Stimulated activated CD4-positive, alpha-beta T cell treated with anti-CD3 and anti-CD28 coated beads, Interleukin-1b, Interleukin-23, amount 100 ng/mL, for 1 hour (primary cell): ENCODE measurements at regions not wholly inside any gene's neighbourhood (a gene's known extent, or its start where the extent isn't known, plus 50 kb on each side); places are given as distances from the start of the nearest gene placed in this dataset.

Source experiments
- DNase-seq, 2 donors: peaks; one replicate each; pipeline ENCODE4 v3.0.0-alpha.2; 2020; ENCODE audit warnings: low read depth in 2 of 2

DNA sequence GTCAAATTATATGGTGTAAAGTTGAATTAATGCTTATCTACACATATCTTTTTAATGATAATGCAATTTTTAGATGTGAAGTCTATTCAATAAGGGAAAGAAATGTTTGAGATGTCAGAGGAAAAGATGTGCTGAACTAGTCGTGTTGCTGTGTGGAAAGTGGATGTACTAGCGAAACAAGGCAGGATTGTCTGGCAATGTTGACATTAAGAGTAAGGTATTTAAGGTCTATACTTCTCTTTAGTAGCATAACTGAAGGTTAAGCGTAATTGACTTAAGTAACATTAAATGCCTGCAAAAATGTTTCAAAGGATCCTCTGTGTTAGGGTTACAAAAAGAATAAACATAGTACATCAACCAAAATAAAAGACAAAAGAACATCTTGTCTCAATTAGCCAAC lies 787.3 kb upstream of the KLHL1 start:
- DNase-seq = no peak

DNA sequence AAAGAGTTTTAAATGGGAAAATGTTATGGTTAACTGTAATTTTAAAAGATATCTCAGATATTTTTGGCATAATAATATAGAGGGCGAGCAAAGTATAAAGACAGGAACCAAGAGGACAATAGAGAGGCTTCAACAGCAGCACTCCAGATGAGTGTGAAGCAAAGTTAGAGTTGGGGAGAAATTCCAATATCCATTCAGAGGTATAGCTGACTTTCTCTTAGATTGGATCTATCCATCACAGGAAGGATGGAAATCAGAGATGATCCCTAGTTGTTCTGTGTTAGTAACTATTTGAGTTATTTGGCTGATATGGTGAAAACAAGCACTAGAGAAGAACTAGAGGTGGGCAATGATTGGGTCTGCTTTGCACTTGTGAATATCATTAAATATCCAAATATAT lies 786.0 kb upstream of the KLHL1 start:
- no peak for DNase-seq

DNA sequence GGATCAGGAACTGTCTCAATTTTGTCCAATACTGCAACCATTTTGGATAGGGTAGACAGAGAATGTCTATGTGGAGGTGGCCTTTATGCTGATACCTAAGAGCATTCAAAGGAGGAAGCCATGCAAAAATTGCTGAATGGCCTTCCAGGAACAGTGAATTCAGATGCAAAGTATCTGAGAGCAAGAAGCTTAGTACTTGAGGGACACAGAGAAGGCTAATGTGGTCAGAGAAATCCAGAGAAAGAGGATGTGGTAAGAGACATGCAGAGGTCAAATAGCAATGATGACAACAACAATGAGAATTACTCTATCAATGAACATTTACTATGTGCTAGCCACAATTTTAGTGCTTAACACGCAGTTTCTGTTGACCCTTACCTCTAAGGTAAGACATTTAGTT lies 785.6 kb upstream of the KLHL1 start:
- DNase-seq = no peak

DNA sequence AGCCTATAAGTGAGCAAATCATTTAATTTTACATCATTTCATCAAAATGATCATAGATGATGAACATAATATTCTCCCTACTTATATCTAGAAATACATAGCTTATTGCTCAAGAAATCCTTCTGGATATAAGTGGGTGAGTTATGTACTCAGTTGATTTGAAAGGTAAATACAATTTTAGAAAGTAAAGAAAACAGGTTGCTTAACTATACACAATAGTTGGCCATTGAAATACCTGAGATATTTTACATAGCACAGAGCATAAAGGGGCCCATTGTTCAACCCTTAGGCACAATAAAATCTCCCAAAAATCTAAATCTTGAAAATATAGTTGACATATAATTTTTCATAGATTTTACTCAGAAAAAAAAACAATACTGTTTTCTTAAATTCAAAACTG lies 782.0 kb upstream of the KLHL1 start:
- DNase-seq = no peak

DNA sequence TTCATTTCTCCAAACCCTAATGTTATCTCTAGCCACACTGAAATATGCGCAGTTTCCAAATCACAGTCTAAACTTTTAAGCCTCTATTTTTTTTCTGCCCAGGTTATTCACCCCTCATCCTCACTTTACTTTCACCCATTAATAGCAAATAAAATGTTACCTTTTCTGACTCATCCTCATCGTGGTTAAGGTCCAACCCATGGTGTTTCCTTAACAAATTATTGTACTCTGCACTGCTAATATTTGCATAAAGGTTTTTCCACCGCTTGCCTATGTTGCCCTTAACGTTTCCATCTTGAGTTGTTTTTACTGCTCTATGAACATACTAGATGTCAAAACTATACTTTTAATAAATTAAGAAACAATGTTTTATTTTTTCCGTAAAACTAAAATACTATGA lies 780.9 kb upstream of the KLHL1 start:
- DNase-seq = no peak

DNA sequence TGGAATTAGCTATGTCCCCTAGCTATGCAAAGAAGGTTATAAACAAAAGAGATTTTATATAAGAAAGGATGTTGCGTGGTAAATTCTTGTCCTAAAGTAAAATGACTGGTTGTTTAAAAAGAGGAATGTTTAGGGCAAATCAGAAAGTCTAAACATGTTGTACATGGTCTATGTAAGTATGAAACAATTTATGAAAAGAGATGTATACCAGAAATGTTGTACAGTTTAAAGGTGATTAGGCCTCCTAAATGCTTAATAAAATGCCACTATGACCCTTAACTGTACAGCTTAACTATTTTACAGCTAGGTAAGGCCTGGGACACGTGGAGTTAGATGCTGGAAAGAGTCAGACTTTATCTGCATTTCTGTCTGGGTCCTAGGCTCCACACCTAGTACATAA lies 775.9 kb upstream of the KLHL1 start:
- no peak for DNase-seq

DNA sequence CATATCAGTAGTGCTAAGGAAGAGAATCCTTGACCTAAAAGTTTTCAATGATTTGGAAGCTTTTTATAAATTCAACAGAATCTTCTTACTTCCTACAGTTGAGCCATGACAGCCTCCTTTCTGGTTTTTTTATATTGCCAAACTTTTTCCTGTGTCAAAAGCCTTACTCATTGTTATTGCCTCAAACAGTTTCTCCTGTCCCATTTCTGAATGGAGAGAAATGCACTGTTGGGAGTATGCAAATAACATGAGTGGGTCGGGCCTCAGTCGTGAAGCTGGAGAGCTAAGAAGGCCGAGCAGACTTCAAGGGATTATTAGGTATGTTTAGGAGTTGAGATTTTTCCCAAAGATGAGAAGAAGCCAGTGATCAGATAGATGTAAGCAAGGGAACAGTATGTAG lies 766.4 kb upstream of the KLHL1 start:
- no peak for DNase-seq

DNA sequence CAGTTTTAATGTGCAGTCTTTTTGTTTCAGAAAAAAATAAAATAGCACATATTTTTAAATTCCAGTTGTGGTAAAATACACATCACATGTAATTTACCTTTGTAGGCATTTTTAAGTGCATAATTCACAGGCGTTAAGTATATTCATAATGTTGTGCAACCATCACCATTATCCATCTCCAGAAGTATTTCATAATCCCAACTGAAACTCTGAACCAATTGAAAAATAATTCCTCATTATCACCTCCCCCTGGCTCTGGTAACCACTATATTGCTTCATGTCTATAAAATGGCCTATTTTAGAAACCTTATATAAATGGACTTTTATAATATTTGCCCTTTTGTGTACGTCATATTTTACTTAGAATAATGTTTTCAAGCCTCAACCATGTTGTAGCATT lies 756.5 kb upstream of the KLHL1 start:
- DNase-seq = no peak

DNA sequence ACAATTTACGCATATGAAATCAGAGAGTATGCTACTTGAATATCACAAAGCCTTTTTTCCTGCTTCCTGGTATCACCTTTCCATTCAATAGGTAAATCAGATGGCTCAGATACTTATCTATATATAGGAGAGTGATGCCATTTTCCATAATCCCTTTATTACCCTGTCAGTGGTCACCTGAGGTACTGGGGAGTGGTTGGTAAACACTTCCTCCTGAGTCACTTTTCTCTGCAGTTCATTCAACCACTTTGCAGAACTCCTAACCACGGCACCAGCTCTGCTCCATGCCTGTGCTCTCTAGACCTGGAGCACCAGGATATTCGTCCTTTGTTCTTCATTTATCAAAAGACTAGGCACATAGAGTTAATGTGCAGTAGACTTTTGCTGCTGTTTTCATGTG lies 748.5 kb upstream of the KLHL1 start:
- DNase-seq = no peak

DNA sequence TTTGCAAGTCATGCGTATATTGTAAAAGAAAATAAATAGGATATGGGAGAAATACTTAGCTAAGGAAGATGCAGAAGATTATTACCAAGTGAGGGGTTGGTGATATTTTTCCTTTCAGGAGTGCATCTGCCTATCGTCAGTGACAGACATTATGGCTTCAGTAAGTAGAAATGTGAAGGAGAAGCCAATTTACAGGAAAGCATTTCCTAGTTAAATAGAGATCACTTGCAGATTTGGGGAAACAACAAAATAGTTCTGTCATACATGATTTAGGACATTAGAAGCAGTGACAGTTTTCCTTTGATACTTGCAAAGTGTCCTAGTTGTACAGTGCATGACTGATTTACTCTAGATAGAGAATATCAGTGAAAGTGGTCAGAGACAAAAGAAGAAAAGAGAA lies 747.8 kb upstream of the KLHL1 start:
- no peak for DNase-seq

DNA sequence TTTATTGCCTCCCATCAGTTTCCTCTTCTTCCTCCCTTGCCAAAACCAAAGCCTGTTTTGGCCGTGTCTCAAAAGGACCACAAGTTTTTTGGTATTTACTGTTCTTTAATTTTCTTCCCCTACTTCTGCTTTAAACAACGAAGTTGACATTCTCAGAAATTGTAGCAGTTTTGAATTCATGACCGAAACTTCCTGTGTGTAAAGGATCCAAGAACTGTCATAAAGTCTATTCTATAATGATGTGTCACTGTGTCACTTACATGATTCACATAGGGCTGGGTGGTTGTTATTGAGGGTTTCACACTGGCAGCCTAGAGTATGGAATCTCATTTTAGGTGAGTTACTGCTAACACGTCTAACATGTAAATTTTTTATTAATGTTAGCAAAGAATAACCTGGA lies 741.0 kb upstream of the KLHL1 start:
- no peak for DNase-seq

DNA sequence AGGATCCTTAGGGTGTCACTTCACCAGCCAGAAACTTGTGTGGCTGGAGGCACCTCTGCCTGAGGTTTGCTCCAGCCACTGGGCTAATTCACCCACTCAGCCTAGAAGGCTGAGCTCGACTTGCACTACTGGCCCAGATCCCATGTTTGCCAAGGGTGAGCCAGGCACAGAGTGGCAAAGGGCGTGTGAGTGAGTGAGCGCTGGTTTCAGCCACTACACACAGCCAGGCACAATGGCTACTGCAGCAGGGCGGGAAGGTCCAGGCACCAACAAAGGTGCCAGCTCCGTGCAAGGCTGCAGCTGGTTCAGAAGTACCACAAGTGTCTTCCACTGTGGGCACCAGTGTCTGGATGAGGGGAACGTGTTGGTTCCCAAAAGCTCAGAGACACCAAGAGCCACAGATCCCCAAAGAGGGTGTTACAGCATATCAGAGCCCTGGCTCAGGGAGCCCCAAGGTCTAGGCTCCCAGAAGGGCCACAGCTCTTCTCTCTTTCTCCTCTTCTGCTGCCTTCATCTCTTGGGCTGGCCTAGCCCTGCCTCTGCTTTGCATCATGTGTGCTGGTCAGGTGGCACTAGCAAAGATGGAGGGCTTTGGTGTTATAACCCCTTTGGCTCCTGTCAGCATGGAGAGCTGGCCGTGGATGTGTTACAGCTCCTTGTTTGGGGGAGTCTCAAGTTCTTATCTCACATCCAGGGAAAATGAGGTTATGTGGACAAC lies 736.3 kb upstream of the KLHL1 start:
- no peak for DNase-seq

DNA sequence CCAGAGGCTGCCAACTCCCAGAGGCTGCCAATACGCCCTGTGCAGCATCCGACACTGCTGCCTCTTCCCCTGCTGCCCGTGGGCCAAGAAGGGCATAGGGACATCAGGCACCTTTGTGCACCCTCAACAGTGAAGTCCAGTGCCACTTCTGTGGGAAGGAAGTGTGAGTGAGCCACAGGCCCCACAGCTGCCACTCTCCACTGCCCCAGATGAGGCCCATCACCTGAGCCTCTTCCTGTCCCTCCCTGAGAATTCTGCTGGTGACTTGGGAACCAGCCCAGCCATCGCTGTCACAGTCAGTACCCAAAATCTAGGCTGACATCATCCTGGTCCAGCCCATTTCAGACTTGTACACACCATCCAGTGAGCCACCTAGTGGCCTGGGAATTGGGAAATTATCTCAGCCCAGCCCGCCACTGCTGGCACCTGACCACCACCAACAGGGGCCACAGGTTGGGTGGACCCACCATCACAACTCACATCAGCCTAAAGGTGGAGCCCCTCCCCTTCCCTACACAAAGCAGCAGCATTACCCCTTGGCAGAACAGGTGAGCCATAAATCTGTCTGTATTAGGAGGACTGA lies 733.9 kb upstream of the KLHL1 start:
- no peak for DNase-seq

DNA sequence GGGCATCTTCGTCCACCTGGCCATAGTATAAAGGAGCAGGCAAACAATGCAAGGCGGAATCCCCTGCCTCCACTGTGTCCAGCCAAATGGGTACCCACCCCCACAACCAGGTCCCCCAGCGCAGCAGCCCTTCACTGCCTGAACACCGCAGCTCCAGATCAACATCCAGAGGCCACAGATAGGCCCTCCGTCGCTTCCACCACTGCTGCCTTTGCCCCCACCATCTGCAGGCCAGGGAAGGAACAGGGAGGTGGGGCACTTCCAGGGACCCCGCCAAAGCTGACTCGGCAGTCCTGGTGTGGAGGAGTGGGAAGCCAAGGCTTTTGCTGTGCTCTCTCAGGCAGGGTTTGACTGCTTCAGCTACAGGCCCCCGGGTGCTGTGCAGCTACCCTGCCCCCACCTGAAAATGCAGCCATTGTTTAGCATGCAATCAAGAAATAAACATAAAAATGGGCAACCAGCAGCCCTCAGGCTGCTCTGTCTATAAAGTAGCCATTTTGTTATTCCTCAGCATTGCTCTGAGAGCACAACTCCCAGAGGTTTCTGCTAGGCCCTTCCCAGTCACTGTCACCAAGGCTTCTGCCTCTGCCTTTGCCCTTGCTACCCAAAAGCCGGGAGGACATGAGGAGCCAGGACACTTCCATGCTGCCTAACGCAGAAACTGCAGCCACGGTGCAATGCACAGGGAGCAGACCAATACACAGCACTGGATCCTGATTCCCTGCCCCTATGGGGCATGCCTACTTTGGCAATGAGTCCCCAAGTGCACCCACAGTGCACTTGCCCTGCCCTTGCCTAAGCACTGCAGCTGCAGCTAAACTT lies 733.2 kb upstream of the KLHL1 start:
- DNase-seq = no peak

DNA sequence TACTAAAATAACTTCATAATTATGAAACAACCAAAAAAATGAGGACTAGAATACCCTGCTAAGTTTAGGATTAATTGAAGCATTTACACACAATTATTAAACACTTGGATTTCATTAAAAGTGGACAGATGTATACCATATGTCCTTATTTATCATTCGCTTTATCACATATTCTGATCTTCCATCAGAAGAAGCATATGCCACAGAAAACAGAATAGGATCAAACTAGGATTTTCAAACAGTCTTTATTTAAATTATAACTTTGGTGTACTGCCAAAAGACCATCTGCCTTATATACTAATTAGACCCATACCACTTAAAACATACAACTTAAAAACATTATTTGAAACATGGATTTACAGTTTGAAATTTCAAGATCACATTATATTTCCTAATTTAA lies 727.1 kb upstream of the KLHL1 start:
- no peak for DNase-seq

DNA sequence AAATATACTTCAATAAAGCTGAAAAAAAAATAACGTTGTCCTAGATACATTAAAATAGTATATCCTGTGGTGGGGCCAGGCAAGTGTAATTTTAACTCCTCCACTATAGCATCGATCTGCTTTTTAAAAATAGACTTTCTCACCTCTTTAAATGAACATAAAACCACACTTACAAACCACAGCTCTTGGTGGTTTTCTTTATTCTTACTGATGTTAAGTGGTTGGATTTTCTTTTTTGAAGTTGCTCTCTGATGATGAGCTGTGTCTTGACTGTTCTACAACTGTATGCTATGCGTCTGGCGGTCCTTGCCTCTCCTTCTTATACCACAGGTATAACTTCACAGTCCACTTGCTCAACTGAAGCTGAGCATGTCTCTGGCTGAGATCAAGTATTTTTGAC lies 721.5 kb upstream of the KLHL1 start:
- DNase-seq = no peak

DNA sequence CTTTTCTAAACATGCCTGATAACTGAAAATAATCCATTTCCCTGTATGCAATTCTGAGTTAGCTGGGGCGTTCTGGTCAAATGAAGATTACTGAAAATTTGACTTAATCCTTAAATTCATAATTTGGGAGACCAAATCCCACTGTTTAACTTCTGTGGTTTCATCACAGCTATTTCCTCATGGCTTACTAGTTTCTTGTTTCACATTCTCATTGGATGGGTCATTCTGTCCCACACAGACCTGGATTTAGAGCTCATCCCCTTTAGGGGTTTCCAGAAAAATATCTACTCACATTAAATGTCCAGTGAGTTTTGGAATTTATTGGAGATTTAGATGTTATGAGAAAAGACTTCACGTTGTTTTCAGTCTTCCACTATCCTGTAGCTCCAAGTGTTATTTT lies 709.3 kb upstream of the KLHL1 start:
- DNase-seq = no peak

DNA sequence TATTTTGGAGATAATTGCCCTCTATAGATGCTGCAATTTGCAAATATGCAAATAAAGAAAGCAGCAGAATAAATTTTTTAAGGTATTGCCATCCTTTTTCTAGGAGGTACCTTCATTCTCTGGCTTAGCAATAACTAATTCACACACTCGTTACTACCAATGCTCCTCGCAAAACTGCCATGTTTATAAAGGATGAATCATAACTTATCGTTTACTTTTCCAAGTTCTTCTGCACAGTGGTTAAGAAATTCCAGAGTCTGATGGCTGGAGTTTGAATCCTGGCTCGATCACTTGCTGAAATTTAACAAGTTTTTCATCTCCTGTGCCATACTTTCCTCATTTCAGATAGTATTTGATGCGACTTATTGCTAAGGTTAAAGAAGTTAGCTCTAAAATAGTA lies 708.6 kb upstream of the KLHL1 start:
- no peak for DNase-seq

DNA sequence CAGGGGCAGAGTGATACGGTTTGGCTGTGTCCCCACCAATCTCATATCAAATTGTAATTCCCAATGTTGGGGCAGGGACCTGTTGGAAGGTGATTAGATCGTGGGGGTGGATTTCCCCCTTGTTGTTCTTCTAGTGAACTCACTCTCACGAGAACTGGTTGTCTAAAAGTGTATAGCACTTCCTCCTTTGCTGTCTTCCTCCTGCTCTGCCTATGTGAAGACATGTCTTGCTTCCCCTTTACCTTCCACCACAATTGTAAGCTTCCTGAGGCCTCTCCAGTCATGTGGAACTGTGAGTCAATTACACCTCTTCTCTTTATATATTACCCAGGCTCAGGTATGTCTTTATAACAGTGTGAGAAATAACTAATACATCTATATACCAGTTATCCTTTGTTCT lies 706.4 kb upstream of the KLHL1 start:
- DNase-seq = no peak

DNA sequence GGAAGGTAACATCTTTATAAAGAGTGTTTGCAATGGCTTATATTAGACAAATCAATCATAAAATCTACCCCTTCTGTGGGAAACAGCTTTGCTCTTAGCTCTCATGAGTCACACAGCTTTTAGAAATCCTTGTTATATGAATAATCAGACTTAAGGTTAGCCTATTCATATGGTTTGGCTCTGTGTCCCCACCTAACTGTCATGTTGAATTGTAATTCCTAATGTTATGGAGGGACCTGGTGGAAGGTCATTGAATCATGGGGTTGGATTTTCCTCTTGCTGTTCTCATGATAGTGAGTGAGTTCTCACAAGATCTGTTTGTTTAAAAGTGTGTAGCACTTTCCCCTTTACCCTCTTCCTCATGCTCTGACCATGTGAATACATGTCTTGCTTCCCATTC lies 704.2 kb upstream of the KLHL1 start:
- DNase-seq = no peak

DNA sequence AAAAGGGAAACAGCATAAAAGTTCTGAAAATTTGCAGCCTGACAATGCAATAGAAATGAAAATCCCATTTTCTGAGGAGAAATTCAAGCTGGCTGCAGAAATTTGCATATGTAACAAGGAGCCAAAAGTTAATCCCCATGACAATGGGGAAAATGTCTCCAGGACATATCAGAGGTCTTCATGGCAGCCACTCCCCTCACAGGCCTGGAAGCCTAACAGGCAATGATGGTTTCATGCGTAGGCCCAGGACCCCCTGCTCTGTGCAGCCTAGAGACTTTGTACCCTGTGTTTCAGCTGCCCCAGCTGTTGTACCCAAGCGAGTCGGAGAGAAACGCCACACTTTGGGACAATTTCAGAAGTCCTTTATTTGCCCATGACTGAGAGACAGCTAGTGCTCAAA lies 701.3 kb upstream of the KLHL1 start:
- DNase-seq = no peak

DNA sequence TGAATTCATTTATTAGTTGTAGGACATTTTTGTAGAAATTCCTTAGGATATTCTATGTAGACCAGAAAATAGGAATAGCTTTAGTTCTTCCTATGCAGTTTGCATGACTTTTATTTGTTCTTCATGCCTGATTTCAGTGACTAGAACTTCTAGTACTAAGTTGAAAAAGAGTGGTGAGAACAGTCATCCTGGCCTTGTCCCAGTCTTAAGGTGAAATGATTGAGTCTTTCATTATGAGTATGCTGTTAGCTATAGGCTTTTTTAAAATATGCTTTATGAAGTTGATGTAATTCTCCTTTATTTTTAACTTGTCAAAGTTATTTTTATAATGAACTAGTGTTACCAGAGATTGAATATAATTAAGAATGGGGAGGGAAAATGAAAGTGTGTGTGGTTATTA lies 690.1 kb upstream of the KLHL1 start:
- no peak for DNase-seq

DNA sequence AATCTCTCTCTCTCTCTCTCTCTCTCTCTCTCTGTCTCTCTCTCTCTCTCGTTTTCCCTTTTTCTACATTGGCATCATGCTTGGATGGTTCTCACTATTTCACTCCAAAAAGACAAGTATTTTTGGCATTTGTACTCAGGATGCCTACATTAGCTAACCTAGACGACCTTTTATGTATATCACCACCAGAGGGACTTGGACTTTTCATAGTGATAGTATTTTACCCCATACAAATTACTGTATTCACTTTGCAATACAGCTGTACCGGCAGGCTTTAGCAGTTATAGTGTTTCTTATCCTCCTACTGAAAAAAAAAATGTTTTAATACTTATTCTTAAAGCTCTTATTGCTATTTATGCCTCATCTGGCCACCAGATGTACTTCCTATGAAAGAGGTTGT lies 687.2 kb upstream of the KLHL1 start:
- no peak for DNase-seq
